Testis (tissue), 2 donors: ENCODE measurements at regions not wholly inside any gene's neighbourhood (a gene's known extent, or its start where the extent isn't known, plus 50 kb on each side); places are given as distances from the start of the nearest gene placed in this dataset.

Experiments
- CTCF ChIP-seq, 3 experiments: fragments of 450-650 bp in 2 of 3; fragments of 200-600 bp in 1 of 3; sonication (generic) in 1 of 3; IDR thresholded peaks; one replicate each; pipeline ENCODE4 v1.5.1; 2016 to 2019; ENCODE audit warnings: antibody characterized with exemption in 3 of 3, mild to moderate bottlenecking in 2 of 3, moderate library complexity in 1 of 3
- POLR2A ChIP-seq: fragments of 450-650 bp; IDR thresholded peaks from one replicate; pipeline ENCODE4 v1.6.1; 2017; ENCODE audit warnings: antibody characterized with exemption, mild to moderate bottlenecking, moderate library complexity

- no peak for TF ChIP-seq CTCF (IDR thresholded peaks at IDR 0.05)
- TF ChIP-seq POLR2A: no peak
Observed at GRCh38 chr13:99876651-99877050, 94.9 kb downstream of the ZIC5 start.
